ENCODE measurements at regions not wholly inside any gene's neighbourhood (a gene's known extent, or its start where the extent isn't known, plus 50 kb on each side); places are given as distances from the start of the nearest gene placed in this dataset.
"Not testable (repeated sequence)": the region's sequence is repeated elsewhere in the genome, so short reads cannot be mapped to it uniquely, and the experiment has no call there.

DNA sequence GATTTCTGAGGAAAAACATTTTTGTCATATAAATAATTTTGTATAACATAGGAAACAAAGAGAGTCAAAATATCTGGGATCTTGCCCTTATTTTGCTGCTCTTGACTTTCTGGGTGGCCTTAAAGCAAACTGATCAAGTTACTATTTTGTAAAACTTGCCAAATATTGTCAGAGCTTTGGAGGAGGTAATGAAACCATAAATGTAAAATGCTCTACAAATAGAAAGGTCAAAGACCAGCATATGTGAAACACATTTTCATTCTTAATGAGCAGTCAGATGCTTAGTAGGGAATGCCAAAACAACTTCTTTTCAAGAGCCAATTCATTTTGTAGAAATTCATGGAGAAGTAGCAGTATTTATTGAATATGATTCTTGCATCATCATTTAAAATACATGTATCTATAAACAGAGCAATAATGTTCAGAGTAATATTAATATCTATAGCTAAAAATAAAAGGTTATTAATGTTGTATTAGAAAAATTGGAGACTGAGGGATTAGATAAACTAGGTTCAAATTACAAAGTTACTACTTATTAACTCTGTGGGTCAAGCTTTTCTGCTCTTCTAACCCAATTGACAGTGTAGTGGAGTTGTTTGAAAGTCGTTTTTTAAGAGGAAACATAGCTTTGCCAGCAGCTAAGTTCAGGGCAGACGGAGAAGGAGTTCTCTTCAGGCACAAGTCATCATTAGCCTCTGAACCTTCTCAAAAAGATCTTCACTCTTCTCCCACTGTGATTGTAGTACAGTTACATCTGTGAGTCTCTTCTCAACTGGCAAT lies 2053.1 kb downstream of the EFNA5 start:
- 14% methylated on average over 2 of the region's 2 CpGs for WGBS (ENCODE audit: insufficient coverage, low coverage, low lambda C conversion rate, missing lambda C conversion rate)
- H3K9me3 ChIP-seq = no peaks in the 10 kb centered on the region
- no peak for DNase-seq

DNA sequence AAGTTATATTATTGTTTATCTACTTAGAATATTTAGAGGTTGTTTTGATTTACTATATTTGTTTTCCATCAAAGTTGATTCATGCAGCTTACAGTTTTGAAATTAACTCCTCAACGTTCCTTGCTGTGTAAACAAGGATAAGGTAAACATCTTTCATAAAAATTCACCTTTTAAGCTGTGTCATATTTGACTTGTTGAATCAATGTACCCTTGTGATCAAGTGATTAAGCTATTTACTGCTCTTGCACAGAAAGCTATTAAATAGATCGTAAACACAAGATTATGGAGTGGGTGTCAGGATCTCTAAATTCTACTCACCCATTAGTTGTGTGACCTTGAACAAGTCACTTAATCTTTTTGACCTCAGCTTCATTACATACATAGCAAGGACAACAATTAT lies 2054.0 kb upstream of the NUDT12 start:
- intact Hi-C loops (cut with DNase I) = no loop called here
- no peak for ATAC-seq
- no peaks in the 10 kb centered on the region for H3K27me3 ChIP-seq
- no peak overlapping the region for H3K27ac ChIP-seq
- TF ChIP-seq, protein P1, sequence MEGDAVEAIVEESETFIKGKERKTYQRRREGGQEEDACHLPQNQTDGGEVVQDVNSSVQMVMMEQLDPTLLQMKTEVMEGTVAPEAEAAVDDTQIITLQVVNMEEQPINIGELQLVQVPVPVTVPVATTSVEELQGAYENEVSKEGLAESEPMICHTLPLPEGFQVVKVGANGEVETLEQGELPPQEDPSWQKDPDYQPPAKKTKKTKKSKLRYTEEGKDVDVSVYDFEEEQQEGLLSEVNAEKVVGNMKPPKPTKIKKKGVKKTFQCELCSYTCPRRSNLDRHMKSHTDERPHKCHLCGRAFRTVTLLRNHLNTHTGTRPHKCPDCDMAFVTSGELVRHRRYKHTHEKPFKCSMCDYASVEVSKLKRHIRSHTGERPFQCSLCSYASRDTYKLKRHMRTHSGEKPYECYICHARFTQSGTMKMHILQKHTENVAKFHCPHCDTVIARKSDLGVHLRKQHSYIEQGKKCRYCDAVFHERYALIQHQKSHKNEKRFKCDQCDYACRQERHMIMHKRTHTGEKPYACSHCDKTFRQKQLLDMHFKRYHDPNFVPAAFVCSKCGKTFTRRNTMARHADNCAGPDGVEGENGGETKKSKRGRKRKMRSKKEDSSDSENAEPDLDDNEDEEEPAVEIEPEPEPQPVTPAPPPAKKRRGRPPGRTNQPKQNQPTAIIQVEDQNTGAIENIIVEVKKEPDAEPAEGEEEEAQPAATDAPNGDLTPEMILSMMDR (IDR thresholded peaks at IDR 0.05) = no peak
- TF ChIP-seq POLR2A (IDR thresholded peaks at IDR 0.05) = no peak
- H3K4me1 ChIP-seq = no peaks in the 10 kb centered on the region
- DNase-seq = no peak
- no peak overlapping the region for H3K4me3 ChIP-seq
- no peaks in the 10 kb centered on the region for H3K36me3 ChIP-seq
- no peaks in the 10 kb centered on the region for H3K9me3 ChIP-seq
- WGBS (ENCODE audit: insufficient coverage, low coverage, low lambda C conversion rate, missing lambda C conversion rate) = 34% methylated on average over 2 of the region's 2 CpGs

More for the DNA sequence above, 2053.1 kb downstream of the EFNA5 start:
- no peak for ATAC-seq
- H3K27me3 ChIP-seq = no peaks in the 10 kb centered on the region
- no peaks in the 10 kb centered on the region for H3K36me3 ChIP-seq
- intact Hi-C loops (cut with DNase I) = no loop called here
- TF ChIP-seq POLR2A (IDR thresholded peaks at IDR 0.05) = no peak
- TF ChIP-seq, protein P1 (IDR thresholded peaks at IDR 0.05) = no peak
- no peak overlapping the region for H3K27ac ChIP-seq
- no peak overlapping the region for H3K4me3 ChIP-seq
- no peaks in the 10 kb centered on the region for H3K4me1 ChIP-seq

DNA sequence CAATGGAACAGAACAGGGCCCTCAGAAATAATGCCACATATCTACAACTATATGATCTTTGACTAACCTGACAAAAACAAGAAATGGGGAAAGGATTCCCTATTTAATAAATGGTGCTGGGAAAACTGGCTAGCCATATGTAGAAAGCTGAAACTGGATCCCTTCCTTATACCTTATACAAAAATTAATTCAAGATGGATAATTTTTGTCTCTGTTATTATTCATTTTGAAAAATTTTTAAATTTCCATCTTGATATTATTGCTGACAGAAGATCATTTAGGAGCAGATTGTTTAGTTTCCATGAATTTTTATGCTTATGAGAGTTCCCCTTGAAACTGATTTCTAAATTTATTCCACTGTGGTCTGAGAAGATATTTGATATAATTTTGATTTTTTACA lies 2039.8 kb upstream of the NUDT12 start:
- H3K27me3 ChIP-seq; DNase-seq; intact Hi-C loops (cut with DNase I); H3K27ac ChIP-seq; H3K4me1 ChIP-seq; H3K4me3 ChIP-seq; H3K36me3 ChIP-seq; H3K9me3 ChIP-seq; ATAC-seq: not testable (repeated sequence)

DNA sequence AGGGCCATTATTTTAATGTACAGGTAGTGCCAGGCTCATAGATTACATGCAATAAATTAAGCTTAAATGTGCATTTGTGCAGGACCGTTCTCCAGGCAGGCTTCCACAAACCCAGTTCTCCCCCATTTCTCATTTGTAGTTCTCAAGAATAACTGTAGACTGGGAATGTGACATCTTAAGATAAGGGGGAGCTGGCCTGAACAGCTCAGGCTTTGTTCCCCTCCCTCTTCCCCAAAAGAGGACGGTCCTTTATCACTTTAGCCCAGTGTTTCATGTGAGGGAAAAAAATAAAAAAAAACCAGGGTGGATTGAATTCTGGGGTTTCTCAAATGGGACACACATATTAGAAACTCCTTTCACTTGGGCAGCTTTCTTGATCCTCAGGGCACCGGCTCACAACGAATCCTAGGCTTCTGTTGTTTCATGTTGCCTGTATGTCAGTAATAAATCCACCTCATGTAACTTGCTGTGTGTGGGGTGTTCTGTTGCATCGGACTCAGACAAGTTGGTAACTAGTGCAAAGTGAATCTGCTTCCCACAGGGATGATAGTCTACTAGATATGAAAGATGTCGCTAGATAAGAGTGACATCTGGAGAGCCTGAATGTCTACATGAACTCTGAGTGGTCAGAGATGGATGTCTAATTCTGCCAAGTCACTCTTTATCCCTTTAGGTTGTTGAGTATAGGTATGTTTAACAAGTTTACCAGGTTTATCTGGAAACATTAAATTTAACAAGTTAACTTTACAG lies 2030.6 kb upstream of the NUDT12 start:
- no peak for ATAC-seq
- intact Hi-C loops (cut with DNase I) = no loop called here
- Histone ChIP-seq H3K36me3 (no peaks in the 10 kb centered on the region), H3K27ac (no peak overlapping the region), H3K4me1 (no peaks in the 10 kb centered on the region), H3K4me3 (no peak overlapping the region), H3K27me3 (no peaks in the 10 kb centered on the region), H3K9me3 (peaks cover 0 to 4% (median 0%) of the 10 kb centered on the region in 4 donors)
- TF ChIP-seq, protein P1 (IDR thresholded peaks at IDR 0.05) = no peak
- TF ChIP-seq POLR2A (IDR thresholded peaks at IDR 0.05) = no peak
- DNase-seq = no peak
- WGBS (ENCODE audit: insufficient coverage, low coverage, low lambda C conversion rate, missing lambda C conversion rate) = 45% methylated on average over 6 of the region's 6 CpGs

DNA sequence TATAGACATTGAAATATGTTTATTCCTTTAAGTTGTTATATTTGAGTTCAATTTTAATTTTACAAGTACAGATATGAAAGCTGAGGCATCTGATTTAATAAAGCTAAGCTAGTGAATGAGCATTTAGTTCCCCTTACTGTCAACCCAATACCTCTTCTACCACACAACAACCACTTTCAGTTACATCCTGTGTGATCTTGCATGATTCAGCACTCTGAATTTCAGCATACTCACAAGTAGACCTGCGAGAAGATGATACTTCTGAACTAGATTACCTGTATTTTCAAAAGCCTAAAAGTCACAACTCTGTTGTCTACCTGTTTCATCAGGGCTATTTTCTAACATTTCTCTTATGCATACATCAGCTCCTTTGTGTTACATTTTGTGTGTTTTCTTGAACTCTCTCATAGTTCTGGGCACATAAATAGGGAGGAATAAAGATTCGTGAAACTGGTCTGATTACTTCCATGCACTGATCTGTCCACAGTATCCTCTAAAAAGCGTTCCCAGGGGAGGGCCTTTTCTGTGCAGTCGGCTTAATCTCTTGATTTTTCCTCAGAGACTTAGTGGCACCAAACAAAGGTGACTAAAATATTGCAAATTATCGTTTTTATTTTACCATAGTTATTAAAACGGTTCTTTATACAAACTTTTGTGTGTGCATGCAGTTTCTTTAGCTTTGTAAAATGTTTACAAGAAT lies 2025.5 kb upstream of the NUDT12 start:
- H3K27me3 ChIP-seq = no peaks in the 10 kb centered on the region
- ATAC-seq (no peak), DNase-seq (no peak)
- intact Hi-C loops (cut with DNase I) = no loop called here
- WGBS (ENCODE audit: insufficient coverage, low coverage, low lambda C conversion rate, missing lambda C conversion rate) = 50% methylated on average over 6 of the region's 6 CpGs
- no peak overlapping the region for H3K4me3 ChIP-seq
- no peaks in the 10 kb centered on the region for H3K9me3 ChIP-seq
- no peaks in the 10 kb centered on the region for H3K4me1 ChIP-seq
- H3K27ac ChIP-seq = no peak overlapping the region
- no peak for TF ChIP-seq POLR2A (IDR thresholded peaks at IDR 0.05)
- TF ChIP-seq, protein P1 (IDR thresholded peaks at IDR 0.05) = no peak
- H3K36me3 ChIP-seq = no peaks in the 10 kb centered on the region

All from right lobe of liver (tissue), 6 donors.